ENCODE measurements at regions not wholly inside any gene's neighbourhood (a gene's known extent, or its start where the extent isn't known, plus 50 kb on each side); places are given as distances from the start of the nearest gene placed in this dataset.

GRCh38 chr5:45109062-45109461 is 300.3 kb downstream of the MRPS30 start:
- no peak for TF ChIP-seq CTCF (IDR thresholded peaks at IDR 0.05; ENCODE audit: control extremely low read depth, extremely low read depth)
- H3K4me3 ChIP-seq = no peak overlapping the region
- no peak overlapping the region for H3K27ac ChIP-seq (ENCODE audit: low read depth in 1 of 2, low read length in 1 of 2)
- H3K4me1 ChIP-seq (ENCODE audit: control insufficient read depth in 5 of 5, insufficient read depth in 5 of 5, low read length in 5 of 5) = no peaks in the 10 kb centered on the region
- WGBS, 2 donors = 70 to 82% methylated on average over 1 of the region's 1 CpG
- ATAC-seq (ENCODE audit: insufficient read depth, low FRiP score) (no peak), DNase-seq (no peak)
- no peaks in the 10 kb centered on the region for H3K9me3 ChIP-seq (ENCODE audit: control insufficient read depth in 4 of 4, insufficient read depth in 3 of 4, low read length in 3 of 4)
- no peak overlapping the region for H3K9ac ChIP-seq (ENCODE audit: insufficient read depth in 1 of 2, low read length in 2 of 2)
- H3K36me3 ChIP-seq (ENCODE audit: control insufficient read depth in 4 of 4, insufficient read depth in 4 of 4, low read length in 4 of 4) = no peaks in the 10 kb centered on the region
- no peaks in the 10 kb centered on the region for H3K27me3 ChIP-seq (ENCODE audit: control insufficient read depth in 3 of 3, insufficient read depth in 3 of 3, low read length in 2 of 3)

GRCh38 chr5:45109636-45110035 is 300.9 kb downstream of the MRPS30 start:
- Histone ChIP-seq H3K9ac (ENCODE audit: insufficient read depth in 1 of 2, low read length in 2 of 2) (no peak overlapping the region), H3K4me1 (ENCODE audit: control insufficient read depth in 5 of 5, insufficient read depth in 5 of 5, low read length in 5 of 5) (no peaks in the 10 kb centered on the region), H3K36me3 (ENCODE audit: control insufficient read depth in 4 of 4, insufficient read depth in 4 of 4, low read length in 4 of 4) (no peaks in the 10 kb centered on the region), H3K9me3 (ENCODE audit: control insufficient read depth in 4 of 4, insufficient read depth in 3 of 4, low read length in 3 of 4) (no peaks in the 10 kb centered on the region), H3K27ac (ENCODE audit: low read depth in 1 of 2, low read length in 1 of 2) (no peak overlapping the region), H3K4me3 (no peak overlapping the region), H3K27me3 (ENCODE audit: control insufficient read depth in 3 of 3, insufficient read depth in 3 of 3, low read length in 2 of 3) (no peaks in the 10 kb centered on the region)
- no peak for TF ChIP-seq CTCF (IDR thresholded peaks at IDR 0.05; ENCODE audit: control extremely low read depth, extremely low read depth)
- no peak for DNase-seq
- 79 to 86% methylated on average over 1 of the region's 1 CpG for WGBS, 2 donors
- no peak for ATAC-seq (ENCODE audit: insufficient read depth, low FRiP score)

GRCh38 chr5:45110399-45110798 is 301.7 kb downstream of the MRPS30 start:
- no peaks in the 10 kb centered on the region for H3K4me1 ChIP-seq (ENCODE audit: control insufficient read depth in 5 of 5, insufficient read depth in 5 of 5, low read length in 5 of 5)
- DNase-seq (no peak), ATAC-seq (ENCODE audit: insufficient read depth, low FRiP score) (no peak)
- no peak overlapping the region for H3K9ac ChIP-seq (ENCODE audit: insufficient read depth in 1 of 2, low read length in 2 of 2)
- 84 to 86% methylated on average over 1 of the region's 1 CpG for WGBS, 2 donors
- H3K4me3 ChIP-seq = no peak overlapping the region
- no peak overlapping the region for H3K27ac ChIP-seq (ENCODE audit: low read depth in 1 of 2, low read length in 1 of 2)
- H3K36me3 ChIP-seq (ENCODE audit: control insufficient read depth in 4 of 4, insufficient read depth in 4 of 4, low read length in 4 of 4) = no peaks in the 10 kb centered on the region
- H3K27me3 ChIP-seq (ENCODE audit: control insufficient read depth in 3 of 3, insufficient read depth in 3 of 3, low read length in 2 of 3) = no peaks in the 10 kb centered on the region
- no peaks in the 10 kb centered on the region for H3K9me3 ChIP-seq (ENCODE audit: control insufficient read depth in 4 of 4, insufficient read depth in 3 of 4, low read length in 3 of 4)
- no peak for TF ChIP-seq CTCF (IDR thresholded peaks at IDR 0.05; ENCODE audit: control extremely low read depth, extremely low read depth)

- no peak for TF ChIP-seq CTCF (IDR thresholded peaks at IDR 0.05; ENCODE audit: control extremely low read depth, extremely low read depth)
- peak in 1 of 3 donors; percentile 0 for DNase-seq
- no peak overlapping the region for H3K9ac ChIP-seq (ENCODE audit: insufficient read depth in 1 of 2, low read length in 2 of 2)
- H3K9me3 ChIP-seq (ENCODE audit: control insufficient read depth in 4 of 4, insufficient read depth in 3 of 4, low read length in 3 of 4) = peaks cover 0 to 5% (median 0%) of the 10 kb centered on the region in 4 donors
- H3K27ac ChIP-seq (ENCODE audit: low read depth in 1 of 2, low read length in 1 of 2) = no peak overlapping the region
- no peaks in the 10 kb centered on the region for H3K27me3 ChIP-seq (ENCODE audit: control insufficient read depth in 3 of 3, insufficient read depth in 3 of 3, low read length in 2 of 3)
- no peaks in the 10 kb centered on the region for H3K36me3 ChIP-seq (ENCODE audit: control insufficient read depth in 4 of 4, insufficient read depth in 4 of 4, low read length in 4 of 4)
- H3K4me3 ChIP-seq = no peak overlapping the region
- 48 to 50% methylated on average over 2 of the region's 2 CpGs for WGBS, 2 donors
- ATAC-seq (ENCODE audit: insufficient read depth, low FRiP score) = no peak
- no peaks in the 10 kb centered on the region for H3K4me1 ChIP-seq (ENCODE audit: control insufficient read depth in 5 of 5, insufficient read depth in 5 of 5, low read length in 5 of 5)
These were observed 305.0 kb downstream of the MRPS30 start for GRCh38 chr5:45113726-45114125.

All from lung (tissue), 11 donors.